ENCODE measurements at regions not wholly inside any gene's neighbourhood (a gene's known extent, or its start where the extent isn't known, plus 50 kb on each side); places are given as distances from the start of the nearest gene placed in this dataset.
"Not testable (repeated sequence)": the region's sequence is repeated elsewhere in the genome, so short reads cannot be mapped to it uniquely, and the experiment has no call there.

DNA sequence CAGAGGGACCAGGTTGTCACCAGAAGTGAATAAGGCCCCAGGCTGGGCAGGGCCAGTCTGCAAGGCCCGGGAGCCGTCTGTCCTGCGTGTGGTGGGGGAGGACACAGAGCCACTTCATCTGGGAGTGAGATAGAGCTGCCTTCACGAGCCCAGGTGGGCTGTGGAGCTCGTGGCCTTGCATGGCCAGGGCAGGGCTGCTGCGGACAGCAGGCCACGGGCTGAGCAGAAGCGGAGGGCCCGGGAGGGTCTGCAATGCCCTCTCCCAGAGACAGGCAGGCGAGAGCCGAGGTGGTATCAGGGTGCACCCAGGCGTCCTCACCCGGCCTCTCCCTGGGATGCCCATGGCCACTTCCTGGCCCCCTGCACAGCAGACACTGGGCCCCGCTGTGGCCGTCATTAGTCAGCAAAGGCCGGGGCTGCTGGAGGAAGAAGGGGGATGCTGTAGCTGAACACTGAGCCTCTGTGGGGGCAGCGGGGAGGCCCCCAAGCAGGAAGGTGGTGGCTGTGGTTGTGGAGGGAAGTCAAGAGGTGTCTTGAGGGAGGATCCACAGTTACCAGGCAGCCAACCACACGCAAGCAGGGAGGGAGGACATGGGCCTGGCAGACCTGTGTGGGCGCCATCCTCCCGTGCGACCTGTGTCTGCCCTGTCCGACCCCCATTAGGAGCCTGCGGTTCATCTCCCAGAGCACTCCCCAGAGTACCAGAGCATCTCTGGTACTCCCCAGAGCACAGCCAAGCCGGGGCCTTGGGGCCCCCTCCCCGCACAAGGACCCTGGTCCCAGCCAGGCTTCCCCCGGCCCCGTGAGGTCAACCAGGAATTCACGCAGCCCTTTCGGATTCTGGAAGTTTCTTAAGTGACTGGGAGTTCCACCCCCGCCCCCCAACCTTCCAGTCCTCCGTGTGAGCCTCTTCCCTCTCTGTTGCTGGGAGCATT lies 1109.5 kb downstream of the BRD1 start:
- DNase-seq (ENCODE audit: low read depth) = no peak

GRCh38 chr22:48717076-48717810 lies 1110.4 kb downstream of the BRD1 start:
- DNase-seq (ENCODE audit: low read depth) = no peak

DNA sequence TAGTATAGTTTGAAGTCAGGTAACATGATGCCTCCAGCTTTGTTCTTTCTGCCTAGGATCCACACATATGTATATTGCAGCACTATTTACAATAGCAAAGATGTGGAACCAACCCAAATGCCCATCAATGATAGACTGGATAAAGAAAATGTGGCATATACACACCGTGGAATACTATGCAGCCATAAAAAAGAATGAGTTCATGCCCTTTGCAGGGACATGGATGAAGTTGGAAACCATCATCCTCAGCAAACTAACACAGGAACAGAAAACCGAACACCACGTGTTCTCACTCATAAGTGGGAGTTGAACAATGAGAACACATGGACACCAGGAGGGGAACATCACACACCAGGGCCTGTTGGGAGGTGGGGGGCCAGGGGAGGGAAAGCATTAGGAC lies 1111.5 kb downstream of the BRD1 start:
- DNase-seq (ENCODE audit: low read depth) = not testable (repeated sequence)

- no peak for DNase-seq (ENCODE audit: low read depth)
Observed at GRCh38 chr22:48715511-48715910, 1112.2 kb downstream of the BRD1 start.

- DNase-seq (ENCODE audit: low read depth) = no peak
Observed at GRCh38 chr22:48714231-48714630, 1113.4 kb downstream of the BRD1 start.

DNA sequence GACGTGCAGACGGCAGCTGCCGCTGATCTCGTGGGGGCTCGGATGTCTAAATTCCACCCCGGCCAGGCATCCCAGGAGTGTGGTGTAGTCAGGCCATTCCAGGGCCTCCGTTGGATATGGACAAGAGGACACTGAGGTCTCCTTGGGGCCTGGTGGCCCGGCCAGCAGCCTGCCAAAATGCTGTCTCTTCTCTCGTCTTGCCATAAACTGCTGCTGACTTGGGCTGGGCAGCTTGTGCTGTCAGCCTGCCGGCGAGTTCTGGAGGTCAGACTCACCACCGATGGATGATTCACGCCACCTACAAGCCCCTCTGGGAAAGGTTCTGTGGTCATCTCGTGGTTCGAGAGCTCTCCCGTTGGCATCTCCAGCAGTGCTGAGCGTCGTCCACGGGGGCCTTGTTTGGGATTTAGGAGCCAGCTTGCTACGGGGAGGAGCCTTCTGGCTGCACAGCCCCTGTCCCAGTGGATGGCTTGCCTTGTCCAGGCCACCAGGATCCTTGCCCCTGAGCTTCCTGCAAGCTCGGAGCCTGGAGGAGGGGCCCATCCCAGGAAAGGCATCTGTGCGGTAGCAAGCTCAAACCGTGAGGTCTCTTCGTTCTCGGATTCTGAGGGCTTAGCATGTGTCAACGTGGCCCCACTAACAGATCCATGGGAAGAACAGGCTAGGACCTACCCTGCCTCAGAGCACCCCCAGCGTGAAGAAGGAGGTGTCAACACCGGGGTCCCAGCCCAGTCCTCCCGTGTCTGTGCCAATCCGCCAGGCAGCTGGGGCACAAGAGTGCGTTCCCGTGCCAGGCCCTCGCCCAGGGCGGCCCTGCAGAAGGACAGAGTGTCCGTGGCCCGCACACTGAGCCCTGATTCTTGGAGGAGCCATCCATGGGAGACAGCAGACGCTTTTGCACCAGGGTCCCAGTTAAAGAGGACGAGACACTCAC lies 1114.1 kb downstream of the BRD1 start:
- DNase-seq (ENCODE audit: low read depth) = no peak

DNA sequence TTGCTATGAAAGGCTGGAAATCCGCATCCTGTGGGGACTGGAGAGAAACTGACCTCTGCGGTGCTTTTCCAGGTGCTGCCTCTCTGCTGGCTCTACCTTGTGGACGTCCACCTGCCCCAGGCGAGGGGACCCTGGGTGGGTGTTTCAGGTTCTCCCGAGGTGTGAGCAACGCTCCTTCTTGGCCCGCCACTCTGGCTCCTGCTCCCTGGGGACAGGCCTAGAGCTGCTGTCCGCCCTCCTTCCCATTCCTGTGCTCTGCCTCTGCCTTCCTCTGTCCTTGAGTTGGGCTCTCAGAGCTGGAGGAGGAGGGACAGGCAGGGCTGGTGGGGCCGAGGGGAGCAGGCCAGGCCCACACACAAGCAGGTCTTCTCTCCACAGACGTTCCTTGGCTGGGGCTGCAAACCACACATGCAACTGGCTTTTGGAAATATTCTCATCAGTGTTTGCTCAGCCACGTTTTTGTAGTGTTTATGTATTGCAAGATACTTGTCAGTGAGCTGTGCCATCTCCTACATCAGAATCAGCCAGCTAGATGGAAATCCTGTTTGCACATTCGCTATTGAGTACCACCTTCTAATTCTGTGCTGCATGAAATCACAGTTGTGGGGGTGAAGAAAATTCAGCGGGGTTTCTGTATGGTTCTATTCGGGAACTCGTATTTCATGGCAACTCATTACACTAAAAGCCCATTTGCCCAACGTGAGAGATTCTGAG lies 1115.0 kb downstream of the BRD1 start:
- no peak for DNase-seq (ENCODE audit: low read depth)

GRCh38 chr22:48711669-48712068 lies 1116.0 kb downstream of the BRD1 start:
- no peak for DNase-seq (ENCODE audit: low read depth)

DNA sequence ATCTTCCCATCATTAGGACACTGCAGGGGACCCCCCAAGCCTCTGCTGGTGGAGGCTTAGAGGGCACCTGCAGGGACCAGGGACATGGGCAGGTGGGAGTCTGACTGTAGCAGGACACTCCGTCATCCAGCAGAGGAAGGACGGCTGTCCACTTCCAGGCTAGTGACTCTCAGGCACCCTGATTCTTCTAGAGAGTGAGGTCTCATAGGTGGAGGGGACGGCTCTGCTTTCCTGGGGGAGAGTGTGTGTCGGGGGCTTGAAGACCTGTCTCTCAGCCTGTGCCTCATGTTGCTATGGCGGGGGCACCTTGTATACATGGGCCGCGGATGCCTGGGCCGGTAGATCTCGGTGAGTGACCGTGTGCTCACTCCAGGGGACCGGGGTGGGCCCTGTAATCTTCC lies 1116.6 kb downstream of the BRD1 start:
- no peak for DNase-seq (ENCODE audit: low read depth)

- no peak for DNase-seq (ENCODE audit: low read depth)
Observed at GRCh38 chr22:48710410-48710809, 1117.3 kb downstream of the BRD1 start.

GRCh38 chr22:48709976-48710375 lies 1117.7 kb downstream of the BRD1 start:
- DNase-seq (ENCODE audit: low read depth) = no peak

- DNase-seq (ENCODE audit: low read depth) = no peak
Observed at GRCh38 chr22:48709453-48709852, 1118.2 kb downstream of the BRD1 start.

DNA sequence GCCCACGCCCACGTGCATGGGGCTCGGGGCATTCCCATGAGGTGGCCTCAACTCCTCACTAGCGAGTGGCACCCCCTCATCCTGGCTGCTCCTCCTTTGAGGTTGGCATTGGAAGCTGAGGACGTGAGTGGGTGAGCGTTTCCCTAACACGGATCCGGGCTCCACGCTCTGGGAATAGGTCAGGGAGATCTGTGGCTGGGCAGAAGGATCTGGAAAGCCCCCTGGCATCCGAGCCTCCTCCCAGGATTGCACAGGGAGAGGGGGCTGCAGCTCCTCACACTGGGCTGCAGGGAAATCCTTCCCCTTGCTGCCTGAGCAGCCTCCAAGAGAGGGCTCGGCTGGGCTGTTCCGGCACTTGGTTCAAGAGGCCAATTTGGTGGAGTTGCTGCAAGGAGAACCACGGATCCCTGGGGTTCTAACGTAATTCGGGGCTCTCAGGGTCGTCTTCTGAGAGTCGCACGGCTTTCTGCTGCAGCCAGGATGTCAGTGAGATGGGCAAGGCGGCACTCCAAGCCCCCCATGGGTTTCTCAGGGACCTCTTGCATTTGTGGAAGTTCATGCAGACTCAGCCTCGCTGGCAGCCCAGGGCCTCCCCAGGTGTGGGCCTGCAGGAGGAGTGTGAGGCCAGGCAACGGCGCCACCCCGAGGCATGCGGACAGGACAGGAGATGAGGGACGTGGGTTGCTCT lies 1119.0 kb downstream of the BRD1 start:
- no peak for DNase-seq (ENCODE audit: low read depth)

GRCh38 chr22:48707763-48708557 lies 1119.7 kb downstream of the BRD1 start:
- DNase-seq (ENCODE audit: low read depth) = no peak

GRCh38 chr22:48706934-48707762 lies 1120.5 kb downstream of the BRD1 start:
- DNase-seq (ENCODE audit: low read depth) = no peak

DNA sequence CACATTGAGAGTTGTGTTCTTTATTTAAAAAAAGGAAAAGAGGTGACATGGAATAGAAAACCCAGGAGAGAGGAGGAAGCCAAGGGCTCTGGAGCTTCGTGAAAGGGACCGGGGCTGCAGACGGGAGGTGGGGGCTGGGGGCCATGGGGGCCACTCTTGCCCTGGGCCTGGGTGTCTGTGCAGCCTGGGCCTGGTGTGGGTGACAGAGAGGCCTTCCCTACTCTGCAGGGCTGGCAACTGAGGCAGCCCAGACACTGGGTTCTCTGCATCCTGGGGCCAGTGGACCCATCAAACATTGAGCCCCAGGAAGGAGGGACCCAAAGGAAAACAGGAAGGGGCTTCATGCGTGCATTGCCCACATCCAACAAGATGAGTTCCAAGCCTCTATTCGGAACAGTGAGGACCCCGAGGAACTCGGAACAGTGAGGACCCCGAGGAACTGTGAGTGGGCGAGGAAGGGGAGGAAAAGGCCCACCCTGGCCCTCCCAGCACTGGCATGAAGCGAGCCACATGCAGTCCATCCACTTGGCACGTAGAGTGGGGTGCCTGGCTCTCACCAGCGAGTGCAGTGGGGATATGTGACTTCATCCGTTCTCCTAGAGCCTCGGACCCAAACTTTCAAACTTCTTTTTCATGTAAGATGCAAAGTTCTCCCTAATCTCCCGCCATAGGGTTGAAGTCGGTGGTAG lies 1121.6 kb downstream of the BRD1 start:
- DNase-seq (ENCODE audit: low read depth) = no peak

- no peak for DNase-seq (ENCODE audit: low read depth)
Observed at GRCh38 chr22:48705159-48705916, 1122.3 kb downstream of the BRD1 start.
